SU-DHL-6 (cell line): ENCODE measurements at regions not wholly inside any gene's neighbourhood (a gene's known extent, or its start where the extent isn't known, plus 50 kb on each side); places are given as distances from the start of the nearest gene placed in this dataset.

Experiments used
- EZH2phosphoT487 ChIP-seq: fragments of 200-600 bp; sonication (generic), shearing (Covaris generic); conservative IDR thresholded peaks from 2 replicates; pipeline ENCODE4 v1.6.1; 2018; ENCODE audit warnings: mild to moderate bottlenecking, antibody characterized with exemption, low read length, moderate library complexity, mixed read lengths
- TF ChIP-seq, protein P1 (sequence below): fragments of 200-600 bp; sonication (generic); IDR thresholded peaks from one replicate; pipeline ENCODE4 v1.5.1; 2017; ENCODE audit warnings: antibody characterized with exemption, mild to moderate bottlenecking, low read length, moderate library complexity; ENCODE audit not compliant: insufficient read depth, poor library complexity, severe bottlenecking

DNA sequence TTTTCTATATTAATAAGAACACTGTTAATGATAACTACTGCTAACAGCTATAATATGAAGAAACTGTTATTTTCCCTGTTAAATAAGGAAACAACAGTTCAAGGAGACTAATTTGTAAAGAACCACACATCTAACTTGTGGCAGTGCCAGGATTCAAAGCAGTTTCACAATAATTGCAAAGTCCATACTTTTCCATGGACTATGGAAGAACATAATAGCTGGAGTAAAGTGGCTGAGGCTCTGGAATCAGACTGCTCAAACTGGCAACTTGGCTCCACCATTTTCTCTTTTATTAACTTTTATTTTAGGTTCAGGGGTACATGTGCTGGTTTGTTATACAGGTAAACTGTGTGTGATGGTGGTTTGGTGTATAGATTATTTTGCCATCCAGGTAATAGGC lies 393.7 kb upstream of the CPEB2 start:
- TF ChIP-seq, protein P1, sequence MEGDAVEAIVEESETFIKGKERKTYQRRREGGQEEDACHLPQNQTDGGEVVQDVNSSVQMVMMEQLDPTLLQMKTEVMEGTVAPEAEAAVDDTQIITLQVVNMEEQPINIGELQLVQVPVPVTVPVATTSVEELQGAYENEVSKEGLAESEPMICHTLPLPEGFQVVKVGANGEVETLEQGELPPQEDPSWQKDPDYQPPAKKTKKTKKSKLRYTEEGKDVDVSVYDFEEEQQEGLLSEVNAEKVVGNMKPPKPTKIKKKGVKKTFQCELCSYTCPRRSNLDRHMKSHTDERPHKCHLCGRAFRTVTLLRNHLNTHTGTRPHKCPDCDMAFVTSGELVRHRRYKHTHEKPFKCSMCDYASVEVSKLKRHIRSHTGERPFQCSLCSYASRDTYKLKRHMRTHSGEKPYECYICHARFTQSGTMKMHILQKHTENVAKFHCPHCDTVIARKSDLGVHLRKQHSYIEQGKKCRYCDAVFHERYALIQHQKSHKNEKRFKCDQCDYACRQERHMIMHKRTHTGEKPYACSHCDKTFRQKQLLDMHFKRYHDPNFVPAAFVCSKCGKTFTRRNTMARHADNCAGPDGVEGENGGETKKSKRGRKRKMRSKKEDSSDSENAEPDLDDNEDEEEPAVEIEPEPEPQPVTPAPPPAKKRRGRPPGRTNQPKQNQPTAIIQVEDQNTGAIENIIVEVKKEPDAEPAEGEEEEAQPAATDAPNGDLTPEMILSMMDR, result no peak
- no peak for TF ChIP-seq EZH2phosphoT487
